GM18858 (cell line): ENCODE measurements at regions not wholly inside any gene's neighbourhood (a gene's known extent, or its start where the extent isn't known, plus 50 kb on each side); places are given as distances from the start of the nearest gene placed in this dataset.

Source experiments
- ATAC-seq: cut with Tn5 transposase; IDR thresholded peaks from one replicate; pipeline ENCODE4 v1.9.1; 2021; ENCODE audit not compliant: unreplicated experiment

DNA sequence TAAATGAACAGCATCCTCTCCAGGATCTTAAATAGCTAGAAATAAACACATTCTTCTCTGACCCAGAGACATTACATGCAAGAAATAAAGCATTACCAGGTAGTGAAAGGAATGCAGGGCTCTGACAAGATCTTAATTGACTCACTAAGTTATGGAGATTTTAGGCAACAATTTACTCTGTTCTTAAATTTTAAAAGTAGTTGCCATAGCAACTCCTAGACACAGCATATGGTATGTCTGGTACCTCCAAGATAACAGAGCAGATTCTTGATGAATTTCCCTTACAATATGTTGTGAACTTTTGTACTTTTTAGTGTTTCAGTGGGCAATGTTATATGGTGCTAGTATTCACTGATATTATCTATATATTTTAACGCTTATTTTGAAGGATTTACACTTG lies 76.7 kb upstream of the G2E3 start:
- ATAC-seq = no peak

DNA sequence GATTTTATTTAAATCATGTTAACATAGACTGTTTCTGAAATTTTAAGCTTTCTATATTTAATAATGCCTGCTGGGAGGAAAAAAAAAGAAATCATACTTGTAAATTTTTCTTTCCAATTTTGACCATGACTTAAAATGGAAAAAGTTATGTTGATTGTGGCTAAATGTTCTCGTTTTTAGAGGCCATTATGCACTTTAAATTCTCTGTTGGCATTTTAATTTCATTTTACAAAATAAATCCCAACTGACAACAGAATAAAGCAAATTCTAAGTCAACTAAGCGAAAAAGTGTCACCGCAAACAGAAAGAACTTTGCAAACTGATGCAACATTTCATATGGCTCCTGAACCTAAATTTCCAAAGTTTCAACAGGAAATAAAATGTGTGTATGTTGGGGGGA lies 74.8 kb upstream of the G2E3 start:
- no peak for ATAC-seq

DNA sequence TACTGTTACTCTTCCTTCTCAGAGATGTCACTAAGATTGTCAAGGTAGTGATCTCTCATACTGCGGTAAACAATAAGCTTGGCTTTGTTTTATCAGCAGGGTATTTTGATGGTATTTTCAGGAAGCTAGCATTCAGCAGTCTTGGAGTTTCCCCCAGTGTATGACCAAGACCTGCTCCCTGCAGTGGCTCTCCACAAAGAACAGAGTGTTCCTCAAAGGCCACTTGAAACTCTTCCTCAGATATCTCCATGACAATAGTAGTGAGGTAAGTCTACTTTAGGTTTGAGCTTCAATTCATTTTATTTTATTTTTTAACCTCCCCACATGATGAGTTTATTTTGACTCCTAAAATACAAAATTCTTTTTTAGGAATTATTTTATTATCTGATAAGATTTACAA lies 74.0 kb upstream of the G2E3 start:
- no peak for ATAC-seq

DNA sequence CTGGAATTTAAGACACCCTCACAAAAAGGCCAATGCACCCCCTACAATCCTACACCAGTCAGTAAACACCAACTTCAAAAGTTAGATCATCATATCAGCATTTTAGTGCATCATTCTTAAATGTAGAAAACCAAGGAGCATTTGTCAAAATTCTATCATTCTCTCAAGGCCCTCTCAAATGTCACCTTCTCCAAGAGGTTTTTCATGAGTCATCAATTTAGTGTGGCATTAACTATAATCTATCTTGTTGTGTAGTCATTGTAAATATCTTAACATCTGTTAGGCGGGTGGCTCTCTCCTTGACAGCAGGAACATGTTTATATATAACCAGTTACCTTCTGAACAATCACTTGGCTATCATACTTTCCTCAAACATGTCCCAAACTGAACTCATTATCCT lies 62.1 kb upstream of the G2E3 start:
- no peak for ATAC-seq

DNA sequence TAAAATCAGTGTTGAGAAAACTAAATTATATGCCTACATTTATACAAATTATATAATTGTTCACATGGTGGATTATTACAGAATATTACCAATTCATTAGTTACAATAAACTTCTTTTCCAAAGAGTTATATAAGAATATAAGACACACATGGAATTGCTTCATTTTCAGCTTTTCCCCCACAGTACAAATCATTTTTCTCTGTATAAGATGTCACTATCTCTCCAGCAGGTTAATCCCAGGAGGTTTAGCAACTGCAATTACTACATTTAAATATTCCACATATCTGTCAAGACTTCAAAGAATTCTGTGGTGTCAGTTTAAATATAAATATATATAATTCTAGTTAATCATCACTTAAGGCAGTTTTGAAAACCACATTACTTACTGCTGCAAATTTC lies 59.6 kb upstream of the G2E3 start:
- no peak for ATAC-seq

DNA sequence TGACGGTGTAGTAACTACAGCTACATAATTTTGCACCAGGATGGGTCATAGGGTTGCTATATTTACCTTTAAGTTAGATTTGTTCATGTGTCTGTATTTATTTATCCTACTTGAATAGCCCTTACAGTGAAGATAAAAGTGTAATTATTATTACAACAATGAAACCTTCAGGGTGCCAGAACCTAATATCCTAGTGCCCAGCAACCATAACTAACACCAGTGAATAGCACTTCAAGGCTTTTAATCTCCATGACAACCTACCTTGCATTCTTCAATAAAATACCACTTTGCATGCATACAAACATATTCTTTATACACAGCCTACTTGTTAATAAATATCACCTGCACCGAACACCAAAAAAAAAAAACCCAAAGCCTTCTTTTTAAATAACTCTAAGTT lies 58.7 kb upstream of the G2E3 start:
- ATAC-seq = no peak

DNA sequence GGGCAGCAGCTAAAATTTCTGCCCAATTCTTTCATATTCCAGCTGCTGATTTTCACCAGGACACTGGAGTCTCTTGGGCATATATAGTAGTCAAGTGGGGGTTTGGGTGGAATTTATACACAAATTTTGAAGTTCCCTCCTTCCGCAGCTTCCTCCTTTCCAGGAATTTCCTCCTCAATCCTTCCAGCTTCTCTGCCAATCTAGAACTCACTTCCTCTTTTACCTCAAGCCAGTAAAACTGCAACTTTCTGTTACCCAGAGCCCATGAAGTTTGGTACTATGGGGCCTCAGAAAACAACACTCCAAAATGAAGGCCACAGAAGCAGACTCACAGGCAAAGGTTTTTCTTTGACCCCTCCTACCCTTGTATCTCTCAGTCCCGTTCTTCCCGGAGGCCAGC lies 51.7 kb upstream of the G2E3 start:
- ATAC-seq = no peak
